Esophagus squamous epithelium (tissue), 4 donors: ENCODE measurements at regions not wholly inside any gene's neighbourhood (a gene's known extent, or its start where the extent isn't known, plus 50 kb on each side); places are given as distances from the start of the nearest gene placed in this dataset.

Source experiments
- CTCF ChIP-seq, 6 experiments: fragments of 450-650 bp in 4 of 6; fragments of 200-600 bp in 2 of 6; sonication (generic) in 2 of 6; IDR thresholded peaks; one replicate each; pipeline ENCODE4 v1.5.1; 2016 to 2019; ENCODE audit warnings: antibody characterized with exemption in 6 of 6, mild to moderate bottlenecking in 4 of 6, moderate library complexity in 4 of 6
- POLR2A ChIP-seq, 4 donors: fragments of 450-650 bp; IDR thresholded peaks; one replicate each; pipeline ENCODE4 v1.6.1; 2017; ENCODE audit warnings: antibody characterized with exemption in 4 of 4, mild to moderate bottlenecking in 4 of 4, moderate library complexity in 3 of 4

- TF ChIP-seq CTCF (IDR thresholded peaks at IDR 0.05) (no peak), POLR2A (IDR thresholded peaks at IDR 0.05) (no peak)
Observed at GRCh38 chr1:229031061-229031460, 239.8 kb upstream of the RAB4A start.
